ENCODE measurements at regions not wholly inside any gene's neighbourhood (a gene's known extent, or its start where the extent isn't known, plus 50 kb on each side); places are given as distances from the start of the nearest gene placed in this dataset.

- no peak for TF ChIP-seq EZH2phosphoT487 (IDR thresholded peaks at IDR 0.05)
- no peak for TF ChIP-seq EZH2 (IDR thresholded peaks at IDR 0.05)
These were observed 1543.1 kb downstream of the FAM181B start for GRCh38 chr11:81190546-81190945.

Data from neural progenitor cell (in vitro differentiated cells).